GM12878 (cell line): ENCODE measurements at regions not wholly inside any gene's neighbourhood (a gene's known extent, or its start where the extent isn't known, plus 50 kb on each side); places are given as distances from the start of the nearest gene placed in this dataset.

Source experiments
- BHLHE40 ChIP-seq, 2 experiments: fragments of 450-650 bp in 1 of 2; IDR thresholded peaks; 2 replicates each; pipeline ENCODE4 v1.6.1; 2011 to 2017; ENCODE audit warnings: low read depth in 2 of 2, borderline replicate concordance in 1 of 2, improper control_type of control experiment in 1 of 2, low read length in 1 of 2, mild to moderate bottlenecking in 1 of 2
- CBX3 ChIP-seq: fragments of 200-600 bp; sonication (generic); IDR thresholded peaks from 2 replicates; pipeline ENCODE4 v1.6.1; 2016; ENCODE audit warnings: low read depth, borderline replicate concordance
- CREB1 ChIP-seq: IDR thresholded peaks from 2 replicates; pipeline ENCODE4 v1.6.1; 2012; ENCODE audit warnings: low read depth, mild to moderate bottlenecking, inconsistent platforms
- CTCF ChIP-seq, 3 experiments: IDR thresholded peaks in 2 of 3; conservative IDR thresholded peaks in 1 of 3; 2 replicates each; pipeline ENCODE4 v1.5.1; 2011; ENCODE audit warnings: low read depth in 3 of 3, low read length in 3 of 3, mild to moderate bottlenecking in 3 of 3, control low read depth in 2 of 3, moderate library complexity in 2 of 3, inconsistent platforms in 1 of 3, mixed read lengths in 1 of 3; ENCODE audit not compliant: control insufficient read depth in 2 of 3, insufficient read depth in 1 of 3; ENCODE audit errors: extremely low read depth in 1 of 3
- ELK1 ChIP-seq: IDR thresholded peaks from 2 replicates; pipeline ENCODE4 v1.6.1; 2012; ENCODE audit warnings: low read depth, low read length, improper control_type of control experiment
- EZH2 ChIP-seq: IDR thresholded peaks from 2 replicates; pipeline ENCODE4 v1.6.1; 2012; ENCODE audit warnings: low read depth, mild to moderate bottlenecking, control low read depth, inconsistent platforms, low read length, borderline replicate concordance; ENCODE audit not compliant: control insufficient read depth
- FOXM1 ChIP-seq: IDR thresholded peaks from 2 replicates; pipeline ENCODE4 v1.6.1; 2012; ENCODE audit warnings: low read depth, mild to moderate bottlenecking, inconsistent platforms, low read length, moderate library complexity
- POLR2AphosphoS5 ChIP-seq: IDR thresholded peaks from 2 replicates; pipeline ENCODE4 v1.6.1; 2011; ENCODE audit warnings: mild to moderate bottlenecking, low read length, inconsistent platforms
- RAD21 ChIP-seq: IDR thresholded peaks from 2 replicates; pipeline ENCODE4 v1.6.1; 2011; ENCODE audit warnings: mild to moderate bottlenecking, low read depth, low read length, moderate library complexity; ENCODE audit not compliant: insufficient read depth
- REST ChIP-seq: IDR thresholded peaks from 2 replicates; pipeline ENCODE4 v1.6.1; 2012; ENCODE audit warnings: mild to moderate bottlenecking, low read depth, low read length
- SPI1 ChIP-seq: IDR thresholded peaks from 2 replicates; pipeline ENCODE4 v1.6.1; 2011; ENCODE audit warnings: low read depth, mild to moderate bottlenecking, low read length, moderate library complexity, borderline replicate concordance; ENCODE audit not compliant: insufficient read depth
- TAF1 ChIP-seq: IDR thresholded peaks from 2 replicates; pipeline ENCODE4 v1.6.1; 2011; ENCODE audit warnings: mild to moderate bottlenecking, low read depth, low read length, borderline replicate concordance

- TF ChIP-seq BHLHE40 (IDR thresholded peaks at IDR 0.05; ENCODE audit: borderline replicate concordance in 1 of 2, low read depth in 2 of 2, low read length in 1 of 2): no peak
- no peak for TF ChIP-seq CBX3
- no peak for TF ChIP-seq CTCF (IDR thresholded peaks at IDR 0.05 in 2 of 3, conservative IDR thresholded peaks at IDR 0.05 in 1 of 3; ENCODE audit: control insufficient read depth in 2 of 3, extremely low read depth in 1 of 3, insufficient read depth in 1 of 3, low read depth in 3 of 3, low read length in 3 of 3)
- no peak for TF ChIP-seq EZH2
- no peak for TF ChIP-seq REST
- no peak for TF ChIP-seq TAF1
- no peak for TF ChIP-seq SPI1
- TF ChIP-seq POLR2AphosphoS5: no peak
- no peak for TF ChIP-seq FOXM1
- no peak for TF ChIP-seq ELK1
- TF ChIP-seq RAD21: no peak
- no peak for TF ChIP-seq CREB1
These were observed 343.8 kb upstream of the CLNK start for GRCh38 chr4:11028334-11028733.
